ENCODE measurements at regions not wholly inside any gene's neighbourhood (a gene's known extent, or its start where the extent isn't known, plus 50 kb on each side); places are given as distances from the start of the nearest gene placed in this dataset.

- Mint-ChIP-seq H3K27ac (ENCODE audit: low read depth, unreplicated experiment) (no peak overlapping the region), H3K27me3 (ENCODE audit: insufficient read depth, unreplicated experiment) (no peaks in the 10 kb centered on the region), H3K4me3 (ENCODE audit: unreplicated experiment) (no peak overlapping the region), H3K9me3 (ENCODE audit: unreplicated experiment) (no peaks in the 10 kb centered on the region), H3K36me3 (ENCODE audit: insufficient read depth, unreplicated experiment) (no peaks in the 10 kb centered on the region), H3K4me1 (ENCODE audit: insufficient read depth, unreplicated experiment) (no peaks in the 10 kb centered on the region)
- ChIA-PET POLR2A (no interaction called here), CTCF (no interaction called here)
- intact Hi-C loops (cut with micrococcal nuclease) = no loop called here
- BruUV-seq (replicated peaks) = no TSS peak
- no peak for DNase-seq (ENCODE audit: unreplicated experiment)
- TF ChIP-seq CTCF (IDR thresholded peaks at IDR 0.05; ENCODE audit: unreplicated experiment) = no peak
Measured at GRCh38 chr14:99329711-99330315, 57.8 kb upstream of the BCL11B start.

- intact Hi-C loops (cut with micrococcal nuclease) = no loop called here
- Mint-ChIP-seq H3K27me3 (ENCODE audit: insufficient read depth, unreplicated experiment) (no peaks in the 10 kb centered on the region), H3K36me3 (ENCODE audit: insufficient read depth, unreplicated experiment) (no peaks in the 10 kb centered on the region), H3K4me3 (ENCODE audit: unreplicated experiment) (no peak overlapping the region), H3K9me3 (ENCODE audit: unreplicated experiment) (no peaks in the 10 kb centered on the region), H3K4me1 (ENCODE audit: insufficient read depth, unreplicated experiment) (no peaks in the 10 kb centered on the region), H3K27ac (ENCODE audit: low read depth, unreplicated experiment) (no peak overlapping the region)
- TF ChIP-seq CTCF (IDR thresholded peaks at IDR 0.05; ENCODE audit: unreplicated experiment) = no peak
- POLR2A ChIA-PET = no interaction called here
- DNase-seq (ENCODE audit: unreplicated experiment) = peak; percentile 24
- CTCF ChIA-PET = interaction anchor here (0.6 kb wide), 1 partner anchor 760 kb away, joined by 3 read pairs; no protein-coding TSS in a partner anchor
- no TSS peak for BruUV-seq (replicated peaks)
Measured at GRCh38 chr14:99327458-99328250, 55.7 kb upstream of the BCL11B start.

- POLR2A ChIA-PET = no interaction called here
Measured at GRCh38 chr14:99327050-99327449, 55.1 kb upstream of the BCL11B start.

More at GRCh38 chr14:99327050-99327449, 55.1 kb upstream of the BCL11B start:
- no peak for DNase-seq (ENCODE audit: unreplicated experiment)
- no peaks in the 10 kb centered on the region for H3K36me3 Mint-ChIP-seq (ENCODE audit: insufficient read depth, unreplicated experiment)
- no peak overlapping the region for H3K4me3 Mint-ChIP-seq (ENCODE audit: unreplicated experiment)
- H3K9me3 Mint-ChIP-seq (ENCODE audit: unreplicated experiment) = no peaks in the 10 kb centered on the region
- CTCF ChIA-PET = interaction anchor here (0.6 kb wide), 1 partner anchor 759 kb away, joined by 3 read pairs; no protein-coding TSS in a partner anchor
- no peak overlapping the region for H3K27ac Mint-ChIP-seq (ENCODE audit: low read depth, unreplicated experiment)
- H3K27me3 Mint-ChIP-seq (ENCODE audit: insufficient read depth, unreplicated experiment) = no peaks in the 10 kb centered on the region
- intact Hi-C loops (cut with micrococcal nuclease) = no loop called here
- no TSS peak for BruUV-seq (replicated peaks)
- no peaks in the 10 kb centered on the region for H3K4me1 Mint-ChIP-seq (ENCODE audit: insufficient read depth, unreplicated experiment)
- TF ChIP-seq CTCF (IDR thresholded peaks at IDR 0.05; ENCODE audit: unreplicated experiment) = no peak
